GM23338 (cell line): ENCODE measurements at regions not wholly inside any gene's neighbourhood (a gene's known extent, or its start where the extent isn't known, plus 50 kb on each side); places are given as distances from the start of the nearest gene placed in this dataset.

Experiments used
- ATAC-seq: fragments of 200-7000 bp; cut with Tn5 transposase; 3 replicates; pipeline ENCODE4 v1.9.1; 2020
- DNase-seq: peaks from one replicate; pipeline ENCODE4 v3.0.0-alpha.2; 2015; ENCODE audit warnings: low spot score
- H2AFZ ChIP-seq: fragments of 200-600 bp; sonication (generic); 2 replicates; pipeline ENCODE4 v1.8.0; 2016; ENCODE audit warnings: antibody characterized with exemption, mild to moderate bottlenecking, moderate library complexity
- H3F3A ChIP-seq: fragments of 200-600 bp; sonication (generic); replicated peaks from 2 replicates; pipeline ENCODE4 v1.8.0; 2017; ENCODE audit warnings: antibody characterized with exemption, mixed run types, low read depth
- H3K27ac ChIP-seq: fragments of 200-600 bp; sonication (generic); 2 replicates; pipeline ENCODE4 v1.6.1; 2016; ENCODE audit warnings: low read depth
- H3K27me3 ChIP-seq: fragments of 200-600 bp; sonication (generic); 2 replicates; pipeline ENCODE4 v1.8.0; 2016; ENCODE audit warnings: mild to moderate bottlenecking, mixed run types, moderate library complexity; ENCODE audit not compliant: insufficient read depth
- H3K36me3 ChIP-seq: fragments of 200-600 bp; sonication (generic); 2 replicates; pipeline ENCODE4 v1.8.0; 2016; ENCODE audit warnings: mild to moderate bottlenecking; ENCODE audit not compliant: insufficient read depth
- H3K4me1 ChIP-seq: fragments of 200-600 bp; sonication (generic); 2 replicates; pipeline ENCODE4 v1.8.0; 2016; ENCODE audit warnings: mild to moderate bottlenecking, moderate library complexity; ENCODE audit not compliant: insufficient read depth
- H3K4me2 ChIP-seq: fragments of 200-600 bp; sonication (generic); 2 replicates; pipeline ENCODE4 v1.7.1; 2017; ENCODE audit warnings: mixed run types
- H3K4me3 ChIP-seq: fragments of 200-600 bp; sonication (generic); 2 replicates; pipeline ENCODE4 v1.6.1; 2016; ENCODE audit warnings: mixed run types
- H3K79me2 ChIP-seq: fragments of 200-600 bp; sonication (generic); replicated peaks from 2 replicates; pipeline ENCODE4 v1.8.0; 2017; ENCODE audit warnings: mild to moderate bottlenecking; ENCODE audit not compliant: insufficient read depth
- H3K9me2 ChIP-seq: fragments of 200-600 bp; sonication (generic); 2 replicates; pipeline ENCODE4 v1.8.0; 2017; ENCODE audit not compliant: insufficient read depth
- H4K20me1 ChIP-seq: fragments of 200-600 bp; sonication (generic); replicated peaks from 2 replicates; pipeline ENCODE4 v1.8.0; 2017; ENCODE audit warnings: mild to moderate bottlenecking; ENCODE audit not compliant: insufficient read depth
- H3K27ac Mint-ChIP-seq: 2 replicates; pipeline ENCODE4 v1.8.0; 2020; ENCODE audit warnings: inconsistent platforms, mild to moderate bottlenecking, moderate library complexity, mixed read lengths
- H3K27me3 Mint-ChIP-seq: 3 replicates; pipeline ENCODE4 v1.8.0; 2022; ENCODE audit warnings: low read depth, mild to moderate bottlenecking, moderate library complexity, mixed read lengths, inconsistent platforms; ENCODE audit not compliant: insufficient read depth, poor library complexity
- H3K36me3 Mint-ChIP-seq: 3 replicates; pipeline ENCODE4 v1.8.0; 2021; ENCODE audit warnings: low read depth, mild to moderate bottlenecking, inconsistent platforms, moderate library complexity, mixed read lengths
- H3K4me1 Mint-ChIP-seq: 3 replicates; pipeline ENCODE4 v1.8.0; 2020; ENCODE audit warnings: mild to moderate bottlenecking, inconsistent platforms, mixed read lengths
- H3K4me3 Mint-ChIP-seq: 3 replicates; pipeline ENCODE4 v1.8.0; 2021; ENCODE audit warnings: moderate library complexity, mild to moderate bottlenecking, inconsistent platforms, mixed read lengths
- H3K9me3 Mint-ChIP-seq: 3 replicates; pipeline ENCODE4 v1.8.0; 2020; ENCODE audit warnings: moderate library complexity, mild to moderate bottlenecking, inconsistent platforms, mixed read lengths
- CREB1 ChIP-seq: fragments of 250-450 bp; sonication (Bioruptor Pico); IDR thresholded peaks from 2 replicates; pipeline ENCODE4 v1.5.0; 2020; ENCODE audit warnings: low read depth, mild to moderate bottlenecking, moderate library complexity
- ETS1 ChIP-seq: IDR thresholded peaks from 2 replicates; pipeline ENCODE4 v1.6.1; 2016; ENCODE audit warnings: antibody characterized with exemption
- EZH2 ChIP-seq: fragments of 200-600 bp; sonication (generic); IDR thresholded peaks from one replicate; pipeline ENCODE4 v1.8.0; 2017; ENCODE audit warnings: antibody characterized with exemption, mild to moderate bottlenecking, low read depth; ENCODE audit not compliant: unreplicated experiment
- EZH2phosphoT487 ChIP-seq: fragments of 200-600 bp; sonication (generic); IDR thresholded peaks from one replicate; pipeline ENCODE4 v1.8.1; 2018; ENCODE audit warnings: antibody characterized with exemption; ENCODE audit not compliant: unreplicated experiment
- JUNB ChIP-seq: IDR thresholded peaks from one replicate; pipeline ENCODE4 v1.6.1; 2016; ENCODE audit warnings: antibody characterized with exemption; ENCODE audit not compliant: unreplicated experiment
- POLR2AphosphoS5 ChIP-seq: IDR thresholded peaks from 2 replicates; pipeline ENCODE4 v1.6.1; 2016; ENCODE audit warnings: antibody characterized with exemption, low read depth
- STAT1 ChIP-seq: IDR thresholded peaks from one replicate; pipeline ENCODE4 v1.6.1; 2016; ENCODE audit warnings: antibody characterized with exemption; ENCODE audit not compliant: unreplicated experiment
- ZNF114 ChIP-seq: fragments of 250-450 bp; sonication (Bioruptor Pico); IDR thresholded peaks from 2 replicates; pipeline ENCODE4 v1.5.0; 2020; ENCODE audit warnings: mild to moderate bottlenecking, moderate library complexity
- ZNF462 ChIP-seq: fragments of 250-450 bp; sonication (Bioruptor Pico); IDR thresholded peaks from 2 replicates; pipeline ENCODE4 v1.5.0; 2020; ENCODE audit warnings: mild to moderate bottlenecking, moderate library complexity

- TF ChIP-seq ZNF462 (CRISPR knock-in tag) (no peak), STAT1 (no peak), POLR2AphosphoS5 (no peak)
These were observed 172.0 kb downstream of the RERGL start (continued) for GRCh38 chr12:17918013-17918412.

- H4K20me1 ChIP-seq: no peaks in the 10 kb centered on the region
- no peaks in the 10 kb centered on the region for H3K4me1 ChIP-seq
- Mint-ChIP-seq H3K36me3 (no peaks in the 10 kb centered on the region; the same call in 2 of the 3 replicates), H3K4me3 (no peak overlapping the region), H3K4me1 (no peaks in the 10 kb centered on the region), H3K27ac (no peak overlapping the region), H3K27me3 (no peaks in the 10 kb centered on the region), H3K9me3 (no peaks in the 10 kb centered on the region)
- no peaks in the 10 kb centered on the region for H3K27me3 ChIP-seq
- ATAC-seq (no peak), DNase-seq (no peak)
- TF ChIP-seq POLR2AphosphoS5 (no peak), EZH2phosphoT487 (no peak)
- no peaks in the 10 kb centered on the region for H3K79me2 ChIP-seq
- H3K4me2 ChIP-seq: no peak overlapping the region
- H3F3A ChIP-seq: no peaks in the 10 kb centered on the region
- H3K27ac ChIP-seq: no peak overlapping the region
- H3K9me2 ChIP-seq: no peaks in the 10 kb centered on the region
- no peaks in the 10 kb centered on the region for H3K36me3 ChIP-seq
- H2AFZ ChIP-seq: no peak overlapping the region
- no peak overlapping the region for H3K4me3 ChIP-seq
These were observed 205.4 kb downstream of the RERGL start for GRCh38 chr12:17884581-17884980.

- H3K27ac Mint-ChIP-seq: no peak overlapping the region
- no peaks in the 10 kb centered on the region for H3K4me1 Mint-ChIP-seq
- no peak overlapping the region for H3K4me3 ChIP-seq
- no peak for TF ChIP-seq ETS1
- TF ChIP-seq EZH2phosphoT487: no peak
- TF ChIP-seq POLR2AphosphoS5: no peak
- TF ChIP-seq EZH2: no peak
- TF ChIP-seq CREB1: no peak
- TF ChIP-seq STAT1: no peak
- TF ChIP-seq JUNB: no peak
- TF ChIP-seq ZNF114 (CRISPR knock-in tag): no peak
These were observed 211.3 kb downstream of the RERGL start for GRCh38 chr12:17878714-17879113.

More at GRCh38 chr12:17878714-17879113, 211.3 kb downstream of the RERGL start:
- no peak overlapping the region for H3K4me2 ChIP-seq
- H4K20me1 ChIP-seq: no peaks in the 10 kb centered on the region
- H3F3A ChIP-seq: no peaks in the 10 kb centered on the region
- no peak overlapping the region for H2AFZ ChIP-seq
- no peak for DNase-seq
- H3K79me2 ChIP-seq: no peaks in the 10 kb centered on the region
- no peaks in the 10 kb centered on the region for H3K36me3 ChIP-seq
- no peak for ATAC-seq
- Mint-ChIP-seq H3K9me3 (peaks cover 24% of the 10 kb centered on the region), H3K36me3 (peaks cover 15% of the 10 kb centered on the region), H3K4me3 (no peak overlapping the region), H3K27me3 (no peaks in the 10 kb centered on the region)
- no peaks in the 10 kb centered on the region for H3K9me2 ChIP-seq
- H3K4me1 ChIP-seq: no peaks in the 10 kb centered on the region
- H3K27ac ChIP-seq: no peak overlapping the region
- no peaks in the 10 kb centered on the region for H3K27me3 ChIP-seq
